HUDEP-2 (cell line): ENCODE measurements at regions not wholly inside any gene's neighbourhood (a gene's known extent, or its start where the extent isn't known, plus 50 kb on each side); places are given as distances from the start of the nearest gene placed in this dataset.

Experiments used
- DNase-seq, 76 experiments: peaks; one replicate each; lab custom pipeline; 2025; ENCODE audit not compliant: unreplicated experiment in 76 of 76; lab: John Stamatoyannopoulos, UW

- DNase-seq: no peak
These were observed 53.1 kb upstream of the GLRA2 start for GRCh38 chrX:14476205-14476604.

- DNase-seq: no peak
These were observed 79.6 kb upstream of the GLRA2 start for GRCh38 chrX:14449773-14450172.

GRCh38 chrX:14448406-14448805 lies 80.9 kb upstream of the GLRA2 start:
- no peak for DNase-seq

GRCh38 chrX:14440106-14440505 lies 89.2 kb upstream of the GLRA2 start:
- DNase-seq: no peak

- DNase-seq: no peak
These were observed 101.7 kb upstream of the GLRA2 start for GRCh38 chrX:14427614-14428013.

- peak in 1 of 76 experiments; percentile 0 for DNase-seq
These were observed 108.5 kb upstream of the GLRA2 start for GRCh38 chrX:14420841-14421240.

GRCh38 chrX:14412686-14413085 lies 116.7 kb upstream of the GLRA2 start:
- no peak for DNase-seq

- DNase-seq: no peak
These were observed 118.0 kb upstream of the GLRA2 start for GRCh38 chrX:14411326-14411725.

- no peak for DNase-seq
These were observed 120.0 kb upstream of the GLRA2 start for GRCh38 chrX:14409341-14409740.

- DNase-seq: no peak
These were observed 123.1 kb upstream of the GLRA2 start for GRCh38 chrX:14406225-14406624.

GRCh38 chrX:14398725-14399124 lies 130.6 kb upstream of the GLRA2 start:
- no peak for DNase-seq

GRCh38 chrX:14389682-14390081 lies 139.7 kb upstream of the GLRA2 start:
- no peak for DNase-seq

- DNase-seq: no peak
These were observed 142.4 kb upstream of the GLRA2 start for GRCh38 chrX:14386981-14387380.

- no peak for DNase-seq
These were observed 149.3 kb upstream of the GLRA2 start for GRCh38 chrX:14380044-14380443.

- DNase-seq: no peak
These were observed 151.9 kb upstream of the GLRA2 start for GRCh38 chrX:14377427-14377826.

- DNase-seq: no peak
These were observed 165.6 kb upstream of the GLRA2 start for GRCh38 chrX:14363728-14364127.

GRCh38 chrX:14362721-14363120 lies 166.6 kb upstream of the GLRA2 start:
- no peak for DNase-seq

- no peak for DNase-seq
These were observed 167.9 kb upstream of the GLRA2 start for GRCh38 chrX:14361435-14361834.

- no peak for DNase-seq
These were observed 169.6 kb upstream of the GLRA2 start for GRCh38 chrX:14359727-14360126.

GRCh38 chrX:14359316-14359715 lies 170.0 kb upstream of the GLRA2 start:
- no peak for DNase-seq

GRCh38 chrX:14357314-14357713 lies 172.0 kb upstream of the GLRA2 start:
- DNase-seq: no peak

- DNase-seq: no peak
These were observed 172.9 kb upstream of the GLRA2 start for GRCh38 chrX:14356401-14356800.

- no peak for DNase-seq
These were observed 173.8 kb upstream of the GLRA2 start for GRCh38 chrX:14355556-14355955.

GRCh38 chrX:14354521-14354920 lies 174.8 kb upstream of the GLRA2 start:
- no peak for DNase-seq
